K562 (cell line): ENCODE measurements at regions not wholly inside any gene's neighbourhood (a gene's known extent, or its start where the extent isn't known, plus 50 kb on each side); places are given as distances from the start of the nearest gene placed in this dataset.

Experiments used
- ZBTB1 ChIP-seq: sonication (generic); formaldehyde crosslinking; IDR thresholded peaks from 2 replicates; pipeline ENCODE4 v1.8.1; 2023; ENCODE audit warnings: missing genetic modification reagents, low read depth, mild to moderate bottlenecking, borderline replicate concordance

- TF ChIP-seq ZBTB1 (CRISPR knock-in tag) = no peak
These were observed 71.8 kb downstream of the GPR6 start (continued) for GRCh38 chr6:110049696-110050439.
